ENCODE measurements at regions not wholly inside any gene's neighbourhood (a gene's known extent, or its start where the extent isn't known, plus 50 kb on each side); places are given as distances from the start of the nearest gene placed in this dataset.

GRCh38 chr12:16946704-16947103, 340.7 kb upstream of the LMO3 start:
- Histone ChIP-seq H3K27me3 (no peaks in the 10 kb centered on the region), H3K27ac (no peak overlapping the region), H3K4me1 (no peaks in the 10 kb centered on the region), H3K36me3 (no peaks in the 10 kb centered on the region), H3K4me3 (no peak overlapping the region), H3K9me3 (no peaks in the 10 kb centered on the region)
- DNase-seq = no peak
- intact Hi-C loops (cut with DNase I; ENCODE audit: low total_unique reads) = no loop called here
- in situ Hi-C loops (cut with MboI; ENCODE audit: low sequenced_read_pairs in 4 of 4) = no loop called here
- no peak for ATAC-seq
- no peak for TF ChIP-seq CTCF (IDR thresholded peaks at IDR 0.05 in 4 of 5, conservative IDR thresholded peaks at IDR 0.05 in 1 of 5)
- TF ChIP-seq POLR2A (IDR thresholded peaks at IDR 0.05) = no peak

- Histone ChIP-seq H3K4me1 (no peaks in the 10 kb centered on the region), H3K36me3 (no peaks in the 10 kb centered on the region), H3K27me3 (no peaks in the 10 kb centered on the region), H3K27ac (no peak overlapping the region), H3K4me3 (no peak overlapping the region), H3K9me3 (no peaks in the 10 kb centered on the region)
- no peak for ATAC-seq
- in situ Hi-C loops (cut with MboI; ENCODE audit: low sequenced_read_pairs in 4 of 4) (no loop called here), intact Hi-C loops (cut with DNase I; ENCODE audit: low total_unique reads) (no loop called here)
- DNase-seq = no peak
- TF ChIP-seq POLR2A (IDR thresholded peaks at IDR 0.05) (no peak), CTCF (IDR thresholded peaks at IDR 0.05 in 4 of 5, conservative IDR thresholded peaks at IDR 0.05 in 1 of 5) (no peak)
Observed at GRCh38 chr12:16939871-16940306, 333.9 kb upstream of the LMO3 start.

- no peaks in the 10 kb centered on the region for H3K9me3 ChIP-seq
- TF ChIP-seq CTCF (IDR thresholded peaks at IDR 0.05 in 4 of 5, conservative IDR thresholded peaks at IDR 0.05 in 1 of 5) (no peak), POLR2A (IDR thresholded peaks at IDR 0.05) (no peak)
- no peaks in the 10 kb centered on the region for H3K4me1 ChIP-seq
- no peak overlapping the region for H3K4me3 ChIP-seq
- H3K27ac ChIP-seq = no peak overlapping the region
- H3K36me3 ChIP-seq = no peaks in the 10 kb centered on the region
- H3K27me3 ChIP-seq = no peaks in the 10 kb centered on the region
- DNase-seq (no peak), ATAC-seq (no peak)
- intact Hi-C loops (cut with DNase I; ENCODE audit: low total_unique reads) (no loop called here), in situ Hi-C loops (cut with MboI; ENCODE audit: low sequenced_read_pairs in 4 of 4) (no loop called here)
Observed at GRCh38 chr12:16927259-16927658, 321.3 kb upstream of the LMO3 start.

DNA sequence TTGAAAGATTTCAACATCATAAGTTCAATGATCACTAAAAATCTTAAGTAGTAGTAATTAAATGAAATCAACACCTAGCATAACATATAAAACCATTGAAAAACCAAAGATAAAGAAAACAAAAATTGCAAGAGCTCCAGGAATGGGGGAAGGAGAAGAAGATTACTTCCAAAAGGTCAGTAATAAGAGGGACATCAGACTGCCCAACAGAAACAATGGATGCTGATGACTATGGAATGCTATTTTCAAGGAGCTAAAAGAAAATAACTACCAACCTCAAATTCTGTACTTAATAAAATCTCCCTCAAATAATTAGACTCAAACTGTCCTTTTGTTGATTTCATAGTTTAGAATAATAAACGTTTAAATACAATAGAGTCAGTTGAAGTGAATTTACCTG, 314.5 kb upstream of the LMO3 start:
- Histone ChIP-seq H3K27ac (no peak overlapping the region), H3K9me3 (peaks cover 0 to 5% (median 0%) of the 10 kb centered on the region in 3 donors), H3K36me3 (no peaks in the 10 kb centered on the region), H3K27me3 (no peaks in the 10 kb centered on the region), H3K4me1 (no peaks in the 10 kb centered on the region), H3K4me3 (no peak overlapping the region)
- intact Hi-C loops (cut with DNase I; ENCODE audit: low total_unique reads) = no loop called here
- in situ Hi-C loops (cut with MboI; ENCODE audit: low sequenced_read_pairs in 4 of 4) = no loop called here
- DNase-seq (no peak), ATAC-seq (no peak)
- TF ChIP-seq POLR2A (IDR thresholded peaks at IDR 0.05) (no peak), CTCF (IDR thresholded peaks at IDR 0.05 in 4 of 5, conservative IDR thresholded peaks at IDR 0.05 in 1 of 5) (no peak)

DNA sequence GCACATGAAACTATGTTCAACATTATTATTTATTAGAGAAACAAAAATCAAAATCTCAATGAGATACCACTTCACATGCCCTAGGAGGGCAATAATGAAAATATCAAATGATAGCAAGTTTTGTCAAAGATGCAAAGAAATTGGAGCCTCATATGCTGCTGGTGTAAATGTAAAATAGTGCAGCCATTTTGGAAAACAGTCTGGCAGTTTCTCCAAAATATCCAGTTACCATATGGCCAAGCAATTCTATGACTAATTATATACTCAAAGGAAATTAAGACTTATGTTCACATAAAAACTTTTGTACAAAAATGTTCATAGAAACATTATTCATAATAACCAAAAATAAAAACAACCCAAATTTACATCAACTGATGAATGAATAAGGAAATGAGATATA, 313.6 kb upstream of the LMO3 start:
- ATAC-seq (no peak), DNase-seq (no peak)
- in situ Hi-C loops (cut with MboI; ENCODE audit: low sequenced_read_pairs in 4 of 4) (no loop called here), intact Hi-C loops (cut with DNase I; ENCODE audit: low total_unique reads) (no loop called here)
- Histone ChIP-seq H3K27ac (no peak overlapping the region), H3K9me3 (peaks cover 0 to 5% (median 0%) of the 10 kb centered on the region in 3 donors), H3K4me3 (no peak overlapping the region), H3K36me3 (no peaks in the 10 kb centered on the region), H3K4me1 (no peaks in the 10 kb centered on the region), H3K27me3 (no peaks in the 10 kb centered on the region)
- TF ChIP-seq CTCF (IDR thresholded peaks at IDR 0.05 in 4 of 5, conservative IDR thresholded peaks at IDR 0.05 in 1 of 5) (no peak), POLR2A (IDR thresholded peaks at IDR 0.05) (no peak)
